ENCODE measurements at regions not wholly inside any gene's neighbourhood (a gene's known extent, or its start where the extent isn't known, plus 50 kb on each side); places are given as distances from the start of the nearest gene placed in this dataset.
"Not testable (repeated sequence)": the region's sequence is repeated elsewhere in the genome, so short reads cannot be mapped to it uniquely, and the experiment has no call there.

GRCh38 chr17:26994648-26995047 lies 299.3 kb upstream of the WSB1 start:
- H3K9ac ChIP-seq (ENCODE audit: low read depth in 2 of 2, low read length in 2 of 2); H3K4me1 ChIP-seq; H3K36me3 ChIP-seq; DNase-seq; H3K27me3 ChIP-seq; H3K4me3 ChIP-seq; intact Hi-C loops (cut with DNase I); H3K9me3 ChIP-seq; H3K27ac ChIP-seq: not testable (repeated sequence)

- H3K9me3 ChIP-seq, H3K27me3 ChIP-seq, H3K36me3 ChIP-seq: not testable (repeated sequence)
Measured at GRCh38 chr17:26996146-26996916, 297.6 kb upstream of the WSB1 start.

GRCh38 chr17:27007734-27008531 lies 286.0 kb upstream of the WSB1 start:
- not testable (repeated sequence) for H3K27ac ChIP-seq

More at GRCh38 chr17:26996146-26996916, 297.6 kb upstream of the WSB1 start:
- H3K4me3 ChIP-seq; intact Hi-C loops (cut with DNase I); H3K4me1 ChIP-seq; H3K27ac ChIP-seq; DNase-seq; H3K9ac ChIP-seq (ENCODE audit: low read depth in 2 of 2, low read length in 2 of 2): not testable (repeated sequence)

GRCh38 chr17:27009087-27009486 lies 284.8 kb upstream of the WSB1 start:
- no peaks in the 10 kb centered on the region for H3K4me1 ChIP-seq
- no peak for TF ChIP-seq CTCF (IDR thresholded peaks at IDR 0.05)

More at GRCh38 chr17:27007734-27008531, 286.0 kb upstream of the WSB1 start:
- H3K4me3 ChIP-seq; intact Hi-C loops (cut with DNase I); H3K36me3 ChIP-seq; H3K27me3 ChIP-seq; H3K9ac ChIP-seq (ENCODE audit: low read depth in 2 of 2, low read length in 2 of 2); H3K4me1 ChIP-seq; DNase-seq; H3K9me3 ChIP-seq: not testable (repeated sequence)

GRCh38 chr17:27010138-27010537 lies 283.8 kb upstream of the WSB1 start:
- H3K27ac ChIP-seq; intact Hi-C loops (cut with DNase I); H3K9ac ChIP-seq (ENCODE audit: low read depth in 2 of 2, low read length in 2 of 2); H3K27me3 ChIP-seq; H3K4me1 ChIP-seq; DNase-seq; H3K9me3 ChIP-seq; H3K36me3 ChIP-seq; H3K4me3 ChIP-seq: not testable (repeated sequence)

More at GRCh38 chr17:27009087-27009486, 284.8 kb upstream of the WSB1 start:
- H3K36me3 ChIP-seq, result no peaks in the 10 kb centered on the region
- H3K9me3 ChIP-seq, result no peaks in the 10 kb centered on the region
- no peak for DNase-seq
- H3K9ac ChIP-seq (ENCODE audit: low read depth in 2 of 2, low read length in 2 of 2), result no peak overlapping the region
- H3K27me3 ChIP-seq, result no peaks in the 10 kb centered on the region
- no peak overlapping the region for H3K4me3 ChIP-seq
- H3K27ac ChIP-seq, result no peak overlapping the region
- intact Hi-C loops (cut with DNase I), result no loop called here

GRCh38 chr17:27030552-27030951 lies 263.4 kb upstream of the WSB1 start:
- H3K9ac ChIP-seq (ENCODE audit: low read depth in 2 of 2, low read length in 2 of 2); H3K9me3 ChIP-seq; H3K4me1 ChIP-seq; H3K4me3 ChIP-seq; DNase-seq; intact Hi-C loops (cut with DNase I); H3K27ac ChIP-seq; H3K36me3 ChIP-seq; H3K27me3 ChIP-seq: not testable (repeated sequence)

GRCh38 chr17:27038676-27039075 lies 255.2 kb upstream of the WSB1 start:
- no peak for TF ChIP-seq CTCF (IDR thresholded peaks at IDR 0.05)
- no peak overlapping the region for H3K9ac ChIP-seq (ENCODE audit: low read depth in 2 of 2, low read length in 2 of 2)
- no peaks in the 10 kb centered on the region for H3K4me1 ChIP-seq
- no peaks in the 10 kb centered on the region for H3K27me3 ChIP-seq
- intact Hi-C loops (cut with DNase I), result no loop called here
- H3K36me3 ChIP-seq, result no peaks in the 10 kb centered on the region
- H3K27ac ChIP-seq, result no peak overlapping the region
- H3K9me3 ChIP-seq, result no peaks in the 10 kb centered on the region
- no peak for DNase-seq
- no peak overlapping the region for H3K4me3 ChIP-seq

- H3K4me1 ChIP-seq; H3K27me3 ChIP-seq; DNase-seq; H3K36me3 ChIP-seq; intact Hi-C loops (cut with DNase I); H3K9ac ChIP-seq (ENCODE audit: low read depth in 2 of 2, low read length in 2 of 2); H3K4me3 ChIP-seq; H3K9me3 ChIP-seq; H3K27ac ChIP-seq: not testable (repeated sequence)
Measured at GRCh38 chr17:27045039-27045438, 248.9 kb upstream of the WSB1 start.
